Liver (tissue), 8 donors: ENCODE measurements at regions not wholly inside any gene's neighbourhood (a gene's known extent, or its start where the extent isn't known, plus 50 kb on each side); places are given as distances from the start of the nearest gene placed in this dataset.

Source experiments
- DNase-seq: peaks from one replicate; pipeline ENCODE4 v3.0.0-alpha.2; 2017; ENCODE audit warnings: low spot score
- H3K27ac ChIP-seq, 2 donors: one replicate each; pipeline ENCODE4 v1.7.0; 2013; ENCODE audit warnings: inconsistent platforms in 2 of 2, low read length in 2 of 2, control low read depth in 1 of 2, low read depth in 1 of 2, mild to moderate bottlenecking in 1 of 2
- H3K27me3 ChIP-seq, 4 donors: one replicate each; pipeline versions ENCODE4 v1.6.1 to v1.7.0; 2013; ENCODE audit warnings: low read length in 3 of 4, inconsistent platforms in 1 of 4, mild to moderate bottlenecking in 1 of 4, moderate library complexity in 1 of 4; ENCODE audit not compliant: control insufficient read depth in 4 of 4, insufficient read depth in 4 of 4
- H3K36me3 ChIP-seq, 4 donors: one replicate each; pipeline versions ENCODE4 v1.6.1 to v1.7.0; 2013; ENCODE audit warnings: low read length in 3 of 4, mild to moderate bottlenecking in 3 of 4, low read depth in 1 of 4, moderate library complexity in 1 of 4; ENCODE audit not compliant: control insufficient read depth in 4 of 4, insufficient read depth in 3 of 4
- H3K4me1 ChIP-seq, 4 donors: one replicate each; pipeline versions ENCODE4 v1.6.1 to v1.7.0; 2013; ENCODE audit warnings: low read length in 3 of 4, mild to moderate bottlenecking in 3 of 4, moderate library complexity in 1 of 4; ENCODE audit not compliant: control insufficient read depth in 4 of 4, insufficient read depth in 4 of 4
- H3K4me3 ChIP-seq, 3 donors: one replicate each; pipeline versions ENCODE4 v1.6.1 to v1.7.0; 2013; ENCODE audit warnings: low read length in 3 of 3, control low read depth in 1 of 3, low read depth in 1 of 3, mild to moderate bottlenecking in 1 of 3
- H3K9ac ChIP-seq, 2 donors: one replicate each; pipeline ENCODE4 v1.7.0; 2013; ENCODE audit warnings: low read length in 2 of 2, mild to moderate bottlenecking in 2 of 2, moderate library complexity in 2 of 2, control low read depth in 1 of 2, low read depth in 1 of 2
- H3K9me3 ChIP-seq, 4 donors: one replicate each; pipeline versions ENCODE4 v1.6.1 to v1.7.0; 2013; ENCODE audit warnings: low read length in 3 of 4; ENCODE audit not compliant: control insufficient read depth in 4 of 4
- ATF3 ChIP-seq: IDR thresholded peaks from 2 replicates; pipeline ENCODE4 v1.6.1; 2016; ENCODE audit warnings: antibody characterized with exemption
- CTCF ChIP-seq: fragments of 150-350 bp; IDR thresholded peaks from 2 replicates; pipeline ENCODE4 v1.5.1; 2017; ENCODE audit warnings: improper control_type of control experiment, low read depth, low read length; ENCODE audit not compliant: missing input control
- EGR1 ChIP-seq, 2 donors: IDR thresholded peaks; 2 replicates each; pipeline ENCODE4 v1.6.1; 2016 to 2018; ENCODE audit warnings: antibody characterized with exemption in 2 of 2, low read depth in 2 of 2
- FOXA1 ChIP-seq: IDR thresholded peaks from 2 replicates; pipeline ENCODE4 v1.6.1; 2016; ENCODE audit warnings: antibody characterized with exemption
- FOXA2 ChIP-seq: IDR thresholded peaks from 2 replicates; pipeline ENCODE4 v1.6.1; 2016; ENCODE audit warnings: antibody characterized with exemption
- GABPA ChIP-seq, 2 donors: IDR thresholded peaks in 1 of 2; conservative IDR thresholded peaks in 1 of 2; 2 replicates each; pipeline ENCODE4 v1.6.1; 2016; ENCODE audit warnings: antibody characterized with exemption in 2 of 2, mild to moderate bottlenecking in 1 of 2, moderate library complexity in 1 of 2
- HNF4A ChIP-seq, 2 donors: conservative IDR thresholded peaks; 2 replicates each; pipeline ENCODE4 v1.6.1; 2016; ENCODE audit warnings: antibody characterized with exemption in 2 of 2, mild to moderate bottlenecking in 2 of 2
- HNF4G ChIP-seq: IDR thresholded peaks from 2 replicates; pipeline ENCODE4 v1.6.1; 2016; ENCODE audit warnings: antibody characterized with exemption
- JUND ChIP-seq, 2 donors: IDR thresholded peaks; 2 replicates each; pipeline ENCODE4 v1.6.1; 2016; ENCODE audit warnings: antibody characterized with exemption in 2 of 2
- NR2F2 ChIP-seq: IDR thresholded peaks from 2 replicates; pipeline ENCODE4 v1.6.1; 2016; ENCODE audit warnings: antibody characterized with exemption
- RAD21 ChIP-seq, 2 donors: IDR thresholded peaks; 2 replicates each; pipeline ENCODE4 v1.6.1; 2016; ENCODE audit warnings: antibody characterized with exemption in 2 of 2, mild to moderate bottlenecking in 2 of 2
- RXRA ChIP-seq, 2 donors: IDR thresholded peaks; 2 replicates each; pipeline ENCODE4 v1.6.1; 2017 to 2018; ENCODE audit warnings: antibody characterized with exemption in 2 of 2, mild to moderate bottlenecking in 1 of 2
- SP1 ChIP-seq: IDR thresholded peaks from 2 replicates; pipeline ENCODE4 v1.6.1; 2018; ENCODE audit warnings: antibody characterized with exemption, mild to moderate bottlenecking
- TAF1 ChIP-seq: conservative IDR thresholded peaks from 2 replicates; pipeline ENCODE4 v1.6.1; 2016; ENCODE audit warnings: antibody characterized with exemption, mild to moderate bottlenecking
- YY1 ChIP-seq: IDR thresholded peaks from 2 replicates; pipeline ENCODE4 v1.6.1; 2016; ENCODE audit warnings: antibody characterized with exemption, mild to moderate bottlenecking
- ZBTB33 ChIP-seq: IDR thresholded peaks from 2 replicates; pipeline ENCODE4 v1.6.1; 2016; ENCODE audit warnings: antibody characterized with exemption
- WGBS: extraction: QIAGEN DNeasy Blood & Tissue Kit; methylation state at CpG from one replicate; pipeline ENCODE4 v1.1.7; 2013; 5-methylcytosine and 5-hydroxymethylcytosine counted together
- TF ChIP-seq, protein P1 (sequence below): IDR thresholded peaks from 2 replicates; pipeline ENCODE4 v1.6.1; 2016; ENCODE audit warnings: antibody characterized with exemption
- TF ChIP-seq, protein P2 (sequence below): IDR thresholded peaks from 2 replicates; pipeline ENCODE4 v1.6.1; 2016; ENCODE audit warnings: antibody characterized with exemption, mild to moderate bottlenecking
- donor health status: healthy.
- donor health status: healthy.
- donor health status: healthy.
- donor health status: healthy.
- donor health status: healthy.

DNA sequence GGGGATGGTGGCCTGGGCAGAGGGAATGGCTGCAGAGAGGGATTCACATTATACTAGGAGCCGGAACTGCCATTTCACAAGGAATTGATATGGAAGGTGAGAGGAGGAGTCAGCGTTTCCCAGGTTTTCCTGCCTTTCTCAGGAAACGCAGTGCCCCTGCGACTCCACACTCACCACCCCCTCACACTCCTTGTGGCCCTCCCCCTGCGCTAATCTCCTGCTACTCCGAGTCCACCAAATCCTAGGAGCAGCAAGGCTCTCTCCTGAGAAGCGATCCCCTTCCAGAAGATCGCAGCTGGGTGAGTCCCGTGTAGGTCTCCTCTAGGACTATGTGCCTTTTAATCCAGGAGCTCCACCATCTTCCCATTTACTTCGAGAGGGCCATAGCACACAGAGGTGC, 140.6 kb downstream of the VAPA start (continued):
- no peak for TF ChIP-seq RXRA (IDR thresholded peaks at IDR 0.05)

- no peak for TF ChIP-seq RAD21 (IDR thresholded peaks at IDR 0.05)
- no peak for TF ChIP-seq SP1
- no peak for TF ChIP-seq HNF4G
- TF ChIP-seq RXRA (IDR thresholded peaks at IDR 0.05) = no peak
- no peak for TF ChIP-seq GABPA (IDR thresholded peaks at IDR 0.05 in 1 of 2, conservative IDR thresholded peaks at IDR 0.05 in 1 of 2)
- TF ChIP-seq FOXA2 = no peak
- no peak for TF ChIP-seq YY1
- TF ChIP-seq, protein P1, sequence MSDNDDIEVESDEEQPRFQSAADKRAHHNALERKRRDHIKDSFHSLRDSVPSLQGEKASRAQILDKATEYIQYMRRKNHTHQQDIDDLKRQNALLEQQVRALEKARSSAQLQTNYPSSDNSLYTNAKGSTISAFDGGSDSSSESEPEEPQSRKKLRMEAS = no peak
- TF ChIP-seq ZBTB33 = no peak
- no peak for TF ChIP-seq FOXA1
- TF ChIP-seq JUND (IDR thresholded peaks at IDR 0.05) = no peak
- TF ChIP-seq CTCF = no peak
- TF ChIP-seq, protein P2, sequence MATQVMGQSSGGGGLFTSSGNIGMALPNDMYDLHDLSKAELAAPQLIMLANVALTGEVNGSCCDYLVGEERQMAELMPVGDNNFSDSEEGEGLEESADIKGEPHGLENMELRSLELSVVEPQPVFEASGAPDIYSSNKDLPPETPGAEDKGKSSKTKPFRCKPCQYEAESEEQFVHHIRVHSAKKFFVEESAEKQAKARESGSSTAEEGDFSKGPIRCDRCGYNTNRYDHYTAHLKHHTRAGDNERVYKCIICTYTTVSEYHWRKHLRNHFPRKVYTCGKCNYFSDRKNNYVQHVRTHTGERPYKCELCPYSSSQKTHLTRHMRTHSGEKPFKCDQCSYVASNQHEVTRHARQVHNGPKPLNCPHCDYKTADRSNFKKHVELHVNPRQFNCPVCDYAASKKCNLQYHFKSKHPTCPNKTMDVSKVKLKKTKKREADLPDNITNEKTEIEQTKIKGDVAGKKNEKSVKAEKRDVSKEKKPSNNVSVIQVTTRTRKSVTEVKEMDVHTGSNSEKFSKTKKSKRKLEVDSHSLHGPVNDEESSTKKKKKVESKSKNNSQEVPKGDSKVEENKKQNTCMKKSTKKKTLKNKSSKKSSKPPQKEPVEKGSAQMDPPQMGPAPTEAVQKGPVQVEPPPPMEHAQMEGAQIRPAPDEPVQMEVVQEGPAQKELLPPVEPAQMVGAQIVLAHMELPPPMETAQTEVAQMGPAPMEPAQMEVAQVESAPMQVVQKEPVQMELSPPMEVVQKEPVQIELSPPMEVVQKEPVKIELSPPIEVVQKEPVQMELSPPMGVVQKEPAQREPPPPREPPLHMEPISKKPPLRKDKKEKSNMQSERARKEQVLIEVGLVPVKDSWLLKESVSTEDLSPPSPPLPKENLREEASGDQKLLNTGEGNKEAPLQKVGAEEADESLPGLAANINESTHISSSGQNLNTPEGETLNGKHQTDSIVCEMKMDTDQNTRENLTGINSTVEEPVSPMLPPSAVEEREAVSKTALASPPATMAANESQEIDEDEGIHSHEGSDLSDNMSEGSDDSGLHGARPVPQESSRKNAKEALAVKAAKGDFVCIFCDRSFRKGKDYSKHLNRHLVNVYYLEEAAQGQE = no peak
- no peak for TF ChIP-seq TAF1
- TF ChIP-seq HNF4A (conservative IDR thresholded peaks at IDR 0.05) = no peak
- TF ChIP-seq EGR1 (IDR thresholded peaks at IDR 0.05; ENCODE audit: low read depth in 2 of 2) = no peak
- no peak for TF ChIP-seq ATF3
- no peak for TF ChIP-seq NR2F2
- H3K27ac ChIP-seq = no peak overlapping the region
- 82% methylated on average over 10 of the region's 10 CpGs for WGBS
- H3K9ac ChIP-seq = no peak overlapping the region
- H3K4me1 ChIP-seq = no peaks in the 10 kb centered on the region
- peaks cover 0 to 3% (median 0%) of the 10 kb centered on the region in 4 donors for H3K9me3 ChIP-seq
- DNase-seq = no peak
- H3K27me3 ChIP-seq = peaks cover 0 to 2% (median 0%) of the 10 kb centered on the region in 4 donors
- no peak overlapping the region for H3K4me3 ChIP-seq
- no peaks in the 10 kb centered on the region for H3K36me3 ChIP-seq
Measured at GRCh38 chr18:10055125-10055750, 141.4 kb downstream of the VAPA start.
